Adrenal gland (tissue), 5 donors: ENCODE measurements at regions not wholly inside any gene's neighbourhood (a gene's known extent, or its start where the extent isn't known, plus 50 kb on each side); places are given as distances from the start of the nearest gene placed in this dataset.

Source experiments
- CTCF ChIP-seq, 6 experiments: fragments of 450-650 bp in 4 of 6; fragments of 200-600 bp in 2 of 6; sonication (generic) in 1 of 6; IDR thresholded peaks; 1 replicate in 5 of 6; 2 replicates in 1 of 6; pipeline versions ENCODE4 v1.5.1 to v1.8.0; 2016 to 2021; ENCODE audit warnings: antibody characterized with exemption in 6 of 6, mild to moderate bottlenecking in 2 of 6, moderate library complexity in 1 of 6
- POLR2A ChIP-seq, 2 donors: fragments of 450-650 bp; IDR thresholded peaks; one replicate each; pipeline ENCODE4 v1.6.1; 2017; ENCODE audit warnings: antibody characterized with exemption in 2 of 2, mild to moderate bottlenecking in 2 of 2, moderate library complexity in 1 of 2
- donor health status: DM: no; HTN: no; CAD: no.

GRCh38 chr10:133032976-133033741, 54.6 kb upstream of the ADGRA1 start:
- TF ChIP-seq CTCF (IDR thresholded peaks at IDR 0.05): no peak
- TF ChIP-seq POLR2A (IDR thresholded peaks at IDR 0.05): no peak
